ENCODE measurements at regions not wholly inside any gene's neighbourhood (a gene's known extent, or its start where the extent isn't known, plus 50 kb on each side); places are given as distances from the start of the nearest gene placed in this dataset.
"Not testable (repeated sequence)": the region's sequence is repeated elsewhere in the genome, so short reads cannot be mapped to it uniquely, and the experiment has no call there.

DNA sequence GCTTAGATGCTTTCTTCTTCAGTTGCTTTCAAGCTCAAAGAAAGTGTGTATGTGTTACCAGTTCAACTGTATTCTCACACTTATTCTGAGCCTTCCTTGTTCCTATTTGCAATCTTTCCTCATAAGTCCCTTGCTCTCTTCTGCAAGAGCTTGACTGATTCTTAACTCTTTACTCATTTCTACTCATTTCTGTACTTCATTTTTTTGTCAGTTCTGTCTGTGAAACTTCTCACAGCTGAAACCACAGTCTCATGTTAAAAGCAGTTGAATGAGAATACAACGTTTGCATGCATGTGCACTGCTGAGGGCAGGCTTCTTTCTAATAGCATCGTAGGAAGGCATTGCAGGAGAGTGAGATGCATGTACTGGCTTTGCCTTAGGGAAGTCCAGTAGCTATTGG lies 54.8 kb downstream of the HSFY2 start:
- TF ChIP-seq, protein P1, sequence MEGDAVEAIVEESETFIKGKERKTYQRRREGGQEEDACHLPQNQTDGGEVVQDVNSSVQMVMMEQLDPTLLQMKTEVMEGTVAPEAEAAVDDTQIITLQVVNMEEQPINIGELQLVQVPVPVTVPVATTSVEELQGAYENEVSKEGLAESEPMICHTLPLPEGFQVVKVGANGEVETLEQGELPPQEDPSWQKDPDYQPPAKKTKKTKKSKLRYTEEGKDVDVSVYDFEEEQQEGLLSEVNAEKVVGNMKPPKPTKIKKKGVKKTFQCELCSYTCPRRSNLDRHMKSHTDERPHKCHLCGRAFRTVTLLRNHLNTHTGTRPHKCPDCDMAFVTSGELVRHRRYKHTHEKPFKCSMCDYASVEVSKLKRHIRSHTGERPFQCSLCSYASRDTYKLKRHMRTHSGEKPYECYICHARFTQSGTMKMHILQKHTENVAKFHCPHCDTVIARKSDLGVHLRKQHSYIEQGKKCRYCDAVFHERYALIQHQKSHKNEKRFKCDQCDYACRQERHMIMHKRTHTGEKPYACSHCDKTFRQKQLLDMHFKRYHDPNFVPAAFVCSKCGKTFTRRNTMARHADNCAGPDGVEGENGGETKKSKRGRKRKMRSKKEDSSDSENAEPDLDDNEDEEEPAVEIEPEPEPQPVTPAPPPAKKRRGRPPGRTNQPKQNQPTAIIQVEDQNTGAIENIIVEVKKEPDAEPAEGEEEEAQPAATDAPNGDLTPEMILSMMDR (IDR thresholded peaks at IDR 0.05; ENCODE audit: low read length) = not testable (repeated sequence)
- TF ChIP-seq EZH2 (IDR thresholded peaks at IDR 0.05; ENCODE audit: borderline replicate concordance, low read length) = not testable (repeated sequence)

Data from OCI-LY1 (cell line).